ENCODE measurements at regions not wholly inside any gene's neighbourhood (a gene's known extent, or its start where the extent isn't known, plus 50 kb on each side); places are given as distances from the start of the nearest gene placed in this dataset.
A peak's percentile ranks its signal among the peaks of the same experiment; 100 is the strongest.

DNA sequence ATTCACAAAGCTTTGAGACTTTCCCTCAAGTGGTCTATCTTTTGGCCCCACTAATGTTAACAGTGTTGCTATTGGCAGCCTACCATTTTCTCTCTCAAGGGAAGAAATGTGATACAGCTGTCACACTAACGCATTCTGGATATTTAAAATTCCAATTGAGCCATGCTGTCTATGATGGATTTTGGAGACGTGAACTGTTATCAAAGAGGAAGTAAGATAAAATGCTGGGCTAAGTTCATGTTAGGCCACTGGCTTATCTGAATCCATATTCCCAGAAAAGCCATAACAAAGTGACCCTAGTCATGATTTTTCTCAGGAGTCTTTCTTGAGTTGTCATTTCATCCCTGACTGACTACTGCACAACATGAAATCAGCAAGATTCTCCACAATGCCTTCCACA is 200.2 kb downstream of the PHLDA1 start:
- peak; percentile 22 to 54 for DNase-seq
- H3K4me1 ChIP-seq, result peaks cover 15% of the 10 kb centered on the region
- no peak overlapping the region for H3K27ac ChIP-seq
- no peaks in the 10 kb centered on the region for H3K36me3 ChIP-seq
- no peak overlapping the region for H3K4me3 ChIP-seq
- H3K9me3 ChIP-seq (replicated peaks), result no peaks in the 10 kb centered on the region
- H3K27me3 ChIP-seq, result no peaks in the 10 kb centered on the region

DNA sequence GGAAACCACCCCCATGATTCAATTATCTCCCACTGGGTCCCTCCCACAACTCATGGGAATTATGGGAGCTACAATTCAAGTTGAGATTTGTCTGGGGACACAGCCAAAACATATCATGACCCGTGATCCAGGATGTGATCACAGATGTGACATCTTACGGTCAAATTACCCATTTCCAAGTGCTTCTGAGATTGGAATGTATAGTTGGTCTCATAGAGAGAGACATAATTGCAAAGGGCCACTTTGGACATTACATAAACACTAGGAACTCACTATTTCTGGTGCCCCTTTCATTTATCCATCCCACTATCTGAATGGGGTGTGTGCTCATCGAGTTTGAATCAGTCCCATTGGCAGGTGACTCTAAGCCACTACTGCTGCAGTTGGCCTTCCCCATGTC is 204.5 kb downstream of the PHLDA1 start:
- no peak for DNase-seq
- no peaks in the 10 kb centered on the region for H3K27me3 ChIP-seq
- no peaks in the 10 kb centered on the region for H3K36me3 ChIP-seq
- no peak overlapping the region for H3K4me3 ChIP-seq
- peaks cover 25% of the 10 kb centered on the region for H3K4me1 ChIP-seq
- H3K27ac ChIP-seq, result no peak overlapping the region
- H3K9me3 ChIP-seq (replicated peaks), result no peaks in the 10 kb centered on the region

DNA sequence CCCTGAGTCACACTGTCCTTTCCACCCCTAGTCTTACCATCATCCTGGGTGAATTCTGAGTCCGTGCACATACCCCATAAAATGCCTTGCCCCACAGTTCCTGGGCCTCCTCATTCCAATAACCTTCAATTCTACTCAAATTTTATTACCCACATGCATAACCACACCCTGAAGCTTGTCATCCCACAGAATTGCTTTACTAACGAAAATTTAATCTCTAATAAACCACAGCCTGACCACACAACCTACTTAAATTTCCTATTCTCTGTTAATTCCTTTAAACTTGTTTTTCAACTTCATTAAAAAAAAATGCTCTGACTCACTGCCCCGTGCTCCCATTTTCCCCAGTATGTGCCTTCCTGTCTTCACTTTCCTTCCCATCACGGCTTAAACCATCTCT is 205.9 kb downstream of the PHLDA1 start:
- peak; percentile 19 to 65 for DNase-seq
- Histone ChIP-seq H3K36me3 (no peaks in the 10 kb centered on the region), H3K4me3 (no peak overlapping the region), H3K27me3 (no peaks in the 10 kb centered on the region), H3K9me3 (replicated peaks) (no peaks in the 10 kb centered on the region), H3K4me1 (peaks cover 22% of the 10 kb centered on the region), H3K27ac (no peak overlapping the region)

DNA sequence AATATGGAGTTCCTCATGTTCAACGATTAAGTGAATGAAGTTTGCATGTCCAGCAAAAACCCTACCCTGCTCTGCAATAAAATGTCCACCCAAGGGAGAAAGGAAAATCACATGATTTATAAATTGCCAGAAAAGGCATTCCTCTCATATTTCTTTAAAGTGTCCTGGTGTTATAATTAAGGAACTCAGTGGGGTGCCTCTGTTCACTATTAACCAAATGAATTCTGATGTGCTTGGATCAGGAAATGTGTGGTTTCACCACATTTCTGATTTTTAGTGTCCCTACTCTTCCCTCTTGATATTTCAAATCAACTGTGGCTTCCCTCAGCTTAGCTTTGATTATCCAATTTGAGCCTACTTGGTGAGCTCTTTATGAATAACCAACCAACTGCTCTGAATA is 208.1 kb downstream of the PHLDA1 start:
- H3K36me3 ChIP-seq, result no peaks in the 10 kb centered on the region
- H3K4me1 ChIP-seq, result peaks cover 30% of the 10 kb centered on the region
- no peaks in the 10 kb centered on the region for H3K27me3 ChIP-seq
- no peak overlapping the region for H3K27ac ChIP-seq
- H3K4me3 ChIP-seq, result no peak overlapping the region
- no peak for DNase-seq
- H3K9me3 ChIP-seq (replicated peaks), result no peaks in the 10 kb centered on the region

DNA sequence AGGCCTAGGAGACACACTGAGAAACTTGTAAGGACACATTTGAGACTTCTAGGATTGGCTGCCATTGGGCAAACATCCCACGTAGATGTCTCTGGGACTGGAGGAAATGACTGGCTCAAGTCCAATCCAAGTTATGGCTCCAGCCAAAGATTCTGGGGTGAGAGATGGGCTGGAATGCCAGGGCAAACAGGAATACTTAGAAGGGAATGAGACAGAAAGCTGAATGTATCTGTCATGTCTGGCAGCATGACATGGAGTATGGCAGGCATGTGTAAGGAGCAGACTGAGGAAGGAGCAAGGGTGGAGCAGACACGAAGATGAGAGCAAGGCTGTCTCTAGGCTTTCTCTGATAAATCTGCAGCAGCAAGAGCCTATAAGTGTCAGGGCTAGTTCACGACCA is 209.2 kb downstream of the PHLDA1 start:
- no peaks in the 10 kb centered on the region for H3K9me3 ChIP-seq (replicated peaks)
- H3K4me3 ChIP-seq, result no peak overlapping the region
- no peaks in the 10 kb centered on the region for H3K36me3 ChIP-seq
- no peaks in the 10 kb centered on the region for H3K27me3 ChIP-seq
- peaks cover 30% of the 10 kb centered on the region for H3K4me1 ChIP-seq
- H3K27ac ChIP-seq, result no peak overlapping the region
- DNase-seq, result no peak

DNA sequence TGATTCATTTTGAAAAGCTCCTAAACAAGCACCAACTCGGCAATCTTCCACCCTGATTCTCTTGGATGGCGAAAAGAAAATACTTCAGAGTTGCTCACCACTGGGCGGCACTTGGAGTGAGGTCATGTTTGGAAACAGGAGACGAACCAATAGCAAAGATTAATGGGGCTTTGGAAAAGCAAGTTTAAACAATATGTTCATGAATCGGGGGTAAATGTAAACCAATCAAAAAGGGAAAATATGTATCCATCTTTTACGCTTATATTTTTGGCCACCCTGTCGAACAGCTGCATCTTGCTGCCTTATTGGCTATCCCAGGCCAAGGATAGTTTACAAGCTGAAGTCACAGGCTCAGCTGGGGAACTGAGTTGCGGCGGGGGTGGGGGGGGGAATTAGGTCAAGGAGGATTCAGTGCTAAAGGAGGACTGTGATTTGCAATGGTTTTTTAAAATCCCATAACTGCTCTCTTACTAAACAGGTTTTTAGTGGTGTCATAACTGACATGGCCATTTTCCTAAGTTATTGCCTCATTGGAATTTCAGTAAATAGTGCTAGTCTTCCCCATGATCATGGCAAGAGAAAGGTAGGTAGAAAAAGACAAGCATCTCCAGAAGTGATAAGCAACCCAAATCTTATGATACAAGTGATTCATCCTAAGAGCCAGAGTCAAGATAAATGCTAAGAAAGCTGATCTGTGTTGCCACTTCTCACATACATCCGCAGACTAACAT is 210.6 kb downstream of the PHLDA1 start:
- DNase-seq, result peak; percentile 61 to 80
- no peaks in the 10 kb centered on the region for H3K27me3 ChIP-seq
- no peaks in the 10 kb centered on the region for H3K9me3 ChIP-seq (replicated peaks)
- no peaks in the 10 kb centered on the region for H3K36me3 ChIP-seq
- H3K4me1 ChIP-seq, result peaks cover 29% of the 10 kb centered on the region
- peak overlapping the region; percentile 32 for H3K27ac ChIP-seq
- peak overlapping the region; percentile 45 for H3K4me3 ChIP-seq

DNA sequence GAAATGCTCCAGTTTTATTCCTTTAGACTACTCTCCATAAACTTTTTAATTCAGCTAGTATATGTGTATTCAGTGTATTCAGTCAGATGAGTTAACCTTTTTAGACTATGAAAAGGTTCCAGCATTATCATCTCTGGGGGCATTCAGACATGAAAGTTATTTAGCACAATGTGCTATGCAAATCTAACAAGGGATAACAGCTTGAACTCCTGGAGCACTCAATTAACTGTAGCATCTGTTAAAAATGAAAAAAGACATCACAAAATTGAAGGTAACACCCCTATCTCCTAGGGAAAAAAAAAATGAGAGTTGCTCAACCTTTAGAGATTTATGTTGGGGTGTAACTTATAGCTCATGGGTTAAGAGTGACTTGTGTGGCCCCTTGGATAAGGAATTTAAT is 211.5 kb downstream of the PHLDA1 start:
- Histone ChIP-seq H3K36me3 (no peaks in the 10 kb centered on the region), H3K27ac (no peak overlapping the region), H3K4me3 (no peak overlapping the region), H3K9me3 (replicated peaks) (no peaks in the 10 kb centered on the region), H3K27me3 (no peaks in the 10 kb centered on the region), H3K4me1 (peaks cover 21% of the 10 kb centered on the region)
- DNase-seq, result no peak

DNA sequence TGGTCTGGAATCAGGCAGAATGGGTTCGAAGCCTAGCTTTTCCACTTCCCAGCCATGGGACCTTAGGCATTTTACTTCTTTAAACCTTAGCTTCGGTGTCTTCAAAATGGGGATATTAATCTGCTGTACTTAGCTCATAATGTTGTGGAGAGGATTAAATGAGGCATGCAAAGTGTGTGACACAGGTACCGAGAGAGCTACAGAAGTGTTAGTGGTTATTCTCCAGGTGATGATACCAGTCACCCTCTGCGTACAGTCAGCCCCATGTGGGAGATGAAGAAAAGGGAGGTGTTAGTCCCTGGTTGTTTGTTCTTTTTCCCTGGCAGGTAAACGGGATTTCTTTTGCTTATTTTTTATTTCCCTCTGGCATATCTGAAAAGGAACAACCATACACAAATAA is 212.1 kb downstream of the PHLDA1 start:
- Histone ChIP-seq H3K27ac (no peak overlapping the region), H3K9me3 (replicated peaks) (no peaks in the 10 kb centered on the region), H3K27me3 (no peaks in the 10 kb centered on the region), H3K4me3 (no peak overlapping the region), H3K4me1 (peaks cover 21% of the 10 kb centered on the region), H3K36me3 (no peaks in the 10 kb centered on the region)
- no peak for DNase-seq

DNA sequence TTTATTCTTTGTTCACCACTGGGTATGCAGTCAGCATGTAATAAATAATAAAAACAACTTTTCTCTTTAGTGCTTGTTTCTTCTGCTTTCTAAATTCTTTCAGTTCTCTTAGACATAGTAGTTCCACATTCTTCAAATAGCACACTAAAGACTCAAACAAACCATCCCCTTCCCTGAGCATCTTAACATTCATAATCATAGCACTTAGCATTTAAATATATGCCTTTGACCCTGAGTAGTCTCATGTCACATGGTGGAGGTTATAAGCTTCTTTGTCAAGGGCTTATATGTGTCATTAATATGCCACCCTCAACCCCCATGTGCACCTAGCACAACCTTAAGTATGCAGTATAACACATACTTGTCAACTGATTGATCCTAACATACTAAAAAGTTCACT is 212.7 kb downstream of the PHLDA1 start:
- H3K4me3 ChIP-seq, result no peak overlapping the region
- no peaks in the 10 kb centered on the region for H3K27me3 ChIP-seq
- no peak for DNase-seq
- peaks cover 21% of the 10 kb centered on the region for H3K4me1 ChIP-seq
- H3K27ac ChIP-seq, result no peak overlapping the region
- no peaks in the 10 kb centered on the region for H3K9me3 ChIP-seq (replicated peaks)
- no peaks in the 10 kb centered on the region for H3K36me3 ChIP-seq

DNA sequence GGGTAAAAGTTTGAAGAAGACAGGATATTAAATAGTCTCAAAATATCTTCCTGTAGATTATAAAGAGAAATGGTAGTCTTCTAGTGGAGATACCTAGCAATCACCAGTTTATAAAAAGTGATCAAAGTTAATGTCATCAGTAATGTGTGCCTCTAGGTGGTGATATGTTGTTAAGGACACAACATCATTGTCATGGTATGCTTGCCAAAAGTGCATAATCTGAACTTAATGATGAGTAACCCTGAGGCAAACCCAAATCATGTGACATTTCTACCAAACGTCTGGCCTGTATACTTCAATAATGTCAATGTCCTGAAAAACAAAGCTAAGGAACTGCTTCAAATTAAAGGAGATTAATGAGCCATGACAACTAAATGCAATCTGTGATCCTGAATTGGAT is 214.7 kb downstream of the PHLDA1 start:
- DNase-seq, result no peak
- peaks cover 18% of the 10 kb centered on the region for H3K4me1 ChIP-seq
- no peak overlapping the region for H3K4me3 ChIP-seq
- no peak overlapping the region for H3K27ac ChIP-seq
- no peaks in the 10 kb centered on the region for H3K9me3 ChIP-seq (replicated peaks)
- H3K27me3 ChIP-seq, result no peaks in the 10 kb centered on the region
- no peaks in the 10 kb centered on the region for H3K36me3 ChIP-seq

DNA sequence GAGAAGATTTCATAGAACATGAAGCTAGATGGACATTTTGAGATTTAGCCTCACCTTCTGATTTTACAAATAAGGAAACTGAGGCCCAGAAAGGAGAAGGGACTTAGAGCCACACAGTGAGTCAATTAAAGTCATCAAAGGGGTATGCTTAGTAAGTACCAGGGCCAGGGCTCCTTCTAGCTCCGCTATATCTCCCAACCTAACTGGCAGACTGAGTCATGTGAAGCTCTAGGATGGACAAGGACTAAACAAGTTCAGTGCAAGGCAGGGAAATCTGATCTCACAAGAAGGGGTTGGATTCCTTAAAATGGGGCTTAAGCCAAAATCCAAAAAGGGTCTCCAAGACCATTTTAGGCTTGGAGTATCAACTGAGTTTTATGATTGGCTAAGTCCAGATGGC is 215.8 kb downstream of the PHLDA1 start:
- Histone ChIP-seq H3K36me3 (no peaks in the 10 kb centered on the region), H3K4me3 (no peak overlapping the region), H3K4me1 (peaks cover 12% of the 10 kb centered on the region), H3K27ac (no peak overlapping the region), H3K9me3 (replicated peaks) (no peaks in the 10 kb centered on the region), H3K27me3 (no peaks in the 10 kb centered on the region)
- DNase-seq, result no peak

DNA sequence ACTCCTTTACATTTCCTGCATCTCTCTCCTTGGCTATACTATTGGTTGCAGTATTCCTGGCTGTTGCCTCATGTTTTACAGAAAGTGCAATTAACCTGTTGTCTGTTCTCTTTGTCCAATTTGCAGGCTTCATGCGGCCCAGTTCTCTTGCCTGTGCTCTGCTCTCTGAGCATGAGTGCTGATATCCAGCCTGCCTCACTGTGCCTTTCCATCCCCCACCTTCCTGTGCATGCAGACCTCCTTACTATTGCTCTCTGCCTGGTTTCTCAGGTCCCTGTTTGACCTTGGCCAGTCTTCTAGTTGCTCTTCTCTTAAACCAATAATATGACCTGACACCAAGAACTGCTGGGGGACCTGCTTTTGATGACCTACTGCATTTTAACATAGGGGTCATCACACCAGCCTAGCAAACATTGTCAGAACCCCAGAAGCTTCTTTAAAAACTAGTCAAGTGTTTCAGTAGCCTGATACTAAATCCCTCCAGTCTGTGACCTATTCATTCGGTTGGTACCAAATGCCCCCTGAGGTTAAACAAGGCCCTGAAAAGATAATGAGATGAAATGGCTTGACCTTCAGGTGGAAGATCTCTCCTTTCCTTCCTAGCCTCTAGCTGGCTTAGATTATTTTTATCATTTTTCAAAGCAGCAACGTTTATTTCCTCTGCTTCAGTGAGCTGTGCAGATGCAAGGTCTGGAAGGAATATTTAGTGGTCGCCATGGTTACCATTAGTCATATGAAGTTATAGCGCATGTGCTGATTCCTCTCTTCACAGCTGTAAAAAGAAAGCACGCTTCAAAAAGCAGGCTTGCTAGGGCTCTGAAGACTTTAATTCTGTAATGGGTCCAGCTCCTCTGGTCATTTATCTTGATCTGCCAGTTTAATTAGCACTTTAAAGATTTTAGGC is 216.5 kb downstream of the PHLDA1 start:
- Histone ChIP-seq H3K27me3 (no peaks in the 10 kb centered on the region), H3K27ac (no peak overlapping the region), H3K9me3 (replicated peaks) (no peaks in the 10 kb centered on the region), H3K4me3 (no peak overlapping the region), H3K4me1 (peaks cover 7% of the 10 kb centered on the region), H3K36me3 (no peaks in the 10 kb centered on the region)
- DNase-seq, result peak in 1 of 2 experiments; percentile 31

DNA sequence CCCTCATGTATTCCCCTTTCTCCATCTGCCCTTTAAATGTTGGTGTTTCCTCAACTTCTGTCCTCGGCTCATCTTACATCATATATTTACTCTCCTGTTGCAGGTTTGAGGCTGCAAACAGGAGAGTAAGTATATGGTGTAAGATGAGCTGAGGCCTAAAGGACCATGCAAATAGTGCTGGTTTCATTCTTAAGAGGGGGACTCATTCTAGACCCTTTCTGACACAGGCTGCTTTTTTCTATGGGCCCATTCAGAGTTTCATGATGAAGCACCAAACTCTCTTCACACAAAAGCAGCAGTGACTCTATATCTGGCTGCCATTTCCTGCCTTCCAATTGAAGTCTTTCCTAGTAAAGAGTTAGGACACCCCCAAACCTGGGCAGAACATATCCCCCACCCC is 218.5 kb downstream of the PHLDA1 start:
- Histone ChIP-seq H3K9me3 (replicated peaks) (no peaks in the 10 kb centered on the region), H3K4me3 (no peak overlapping the region), H3K27ac (no peak overlapping the region), H3K27me3 (no peaks in the 10 kb centered on the region), H3K36me3 (no peaks in the 10 kb centered on the region), H3K4me1 (peaks cover 5% of the 10 kb centered on the region; the same call in 1 of the 2 replicates)
- DNase-seq, result no peak

DNA sequence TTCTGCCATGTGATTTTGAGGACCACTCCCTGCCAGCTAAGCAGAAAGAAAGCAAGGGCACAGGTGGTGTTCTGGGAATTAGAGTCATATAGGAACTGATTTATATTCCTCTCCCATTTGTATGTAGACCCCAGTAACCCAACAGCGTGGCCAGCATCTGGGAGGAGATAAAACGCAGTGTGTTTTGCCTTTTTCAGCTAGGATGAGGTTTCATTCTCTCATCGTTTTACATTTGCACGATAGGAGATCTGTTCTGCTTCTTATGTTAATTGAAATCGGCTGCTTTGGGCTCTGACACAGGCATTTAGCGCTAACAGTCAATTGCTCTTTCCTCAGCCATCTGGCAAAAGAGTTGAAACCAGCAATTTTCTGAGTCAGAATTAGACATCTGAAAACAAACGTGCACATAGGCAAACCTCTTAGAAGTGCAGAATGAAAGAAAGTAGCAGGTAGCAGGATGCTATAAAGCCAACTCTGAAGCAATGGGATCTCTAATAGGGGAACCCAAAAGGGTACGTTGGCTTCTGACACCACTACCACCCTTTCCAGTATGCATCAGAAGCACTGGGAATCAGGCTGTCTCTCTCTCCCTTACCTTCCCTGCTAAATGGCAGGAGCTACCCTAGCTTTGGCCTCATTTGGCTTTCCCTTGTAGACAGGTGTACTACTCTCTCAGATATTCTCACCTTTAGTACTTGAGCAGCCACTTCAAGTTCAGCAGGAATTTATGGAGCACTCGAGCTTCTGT is 219.1 kb downstream of the PHLDA1 start:
- peak in 1 of 2 experiments; percentile 26 for DNase-seq
- no peaks in the 10 kb centered on the region for H3K27me3 ChIP-seq
- H3K4me3 ChIP-seq, result no peak overlapping the region
- no peak overlapping the region for H3K27ac ChIP-seq
- no peaks in the 10 kb centered on the region for H3K9me3 ChIP-seq (replicated peaks)
- H3K4me1 ChIP-seq, result peaks cover 5% of the 10 kb centered on the region; the same call in 1 of the 2 replicates
- no peaks in the 10 kb centered on the region for H3K36me3 ChIP-seq

DNA sequence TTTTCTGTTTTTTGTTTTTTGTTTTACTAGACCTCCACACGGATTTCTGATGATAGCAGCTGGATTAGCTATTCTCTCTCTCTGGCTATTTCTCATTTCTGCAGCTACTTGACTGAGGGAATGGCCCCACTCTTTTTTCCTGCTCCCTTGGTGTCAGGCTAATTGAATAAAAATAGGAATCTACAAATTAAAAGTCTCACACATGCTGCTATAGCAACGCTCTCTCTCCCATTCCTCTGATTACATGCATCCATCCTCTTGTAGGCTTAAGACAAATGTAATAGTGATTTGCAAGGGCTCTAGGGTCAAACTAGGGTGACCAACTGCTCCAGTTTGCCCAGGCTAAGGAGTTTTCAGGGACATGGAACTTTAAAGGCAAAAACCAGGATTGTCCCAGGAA is 221.8 kb downstream of the PHLDA1 start:
- Histone ChIP-seq H3K27ac (no peak overlapping the region), H3K4me1 (peaks cover 3% of the 10 kb centered on the region; the same call in 1 of the 2 replicates), H3K27me3 (no peaks in the 10 kb centered on the region), H3K9me3 (replicated peaks) (no peaks in the 10 kb centered on the region), H3K4me3 (no peak overlapping the region), H3K36me3 (no peaks in the 10 kb centered on the region)
- no peak for DNase-seq

Data from SJCRH30 (cell line).